ENCODE measurements at regions not wholly inside any gene's neighbourhood (a gene's known extent, or its start where the extent isn't known, plus 50 kb on each side); places are given as distances from the start of the nearest gene placed in this dataset.

GRCh38 chr1:208525417-208525816 is 281.2 kb upstream of the PLXNA2 start:
- no CpG with 5 or more reads among the region's 3 CpGs for WGBS (ENCODE audit: insufficient coverage, insufficient read length)
- DNase-seq (ENCODE audit: low read depth, low spot score), result no peak
- no peaks in the 10 kb centered on the region for H3K36me3 ChIP-seq (ENCODE audit: control insufficient read depth, insufficient read depth, low read length)

GRCh38 chr1:208526613-208527125 is 282.5 kb upstream of the PLXNA2 start:
- no CpG with 5 or more reads among the region's 2 CpGs for WGBS (ENCODE audit: insufficient coverage, insufficient read length)
- H3K4me1 ChIP-seq (ENCODE audit: control insufficient read depth, insufficient read depth, low read length), result no peaks in the 10 kb centered on the region
- H3K27me3 ChIP-seq (ENCODE audit: control insufficient read depth, insufficient read depth, low read length), result no peaks in the 10 kb centered on the region
- no peaks in the 10 kb centered on the region for H3K36me3 ChIP-seq (ENCODE audit: control insufficient read depth, insufficient read depth, low read length)
- no peak overlapping the region for H3K4me3 ChIP-seq (ENCODE audit: low read length)
- no peak overlapping the region for H3K27ac ChIP-seq (ENCODE audit: low read length)
- no peaks in the 10 kb centered on the region for H3K9me3 ChIP-seq (ENCODE audit: control insufficient read depth, insufficient read depth, low read length)
- no peak for DNase-seq (ENCODE audit: low read depth, low spot score)

More at GRCh38 chr1:208525417-208525816, 281.2 kb upstream of the PLXNA2 start:
- H3K4me1 ChIP-seq (ENCODE audit: control insufficient read depth, insufficient read depth, low read length), result no peaks in the 10 kb centered on the region
- H3K27ac ChIP-seq (ENCODE audit: low read length), result no peak overlapping the region
- no peak overlapping the region for H3K4me3 ChIP-seq (ENCODE audit: low read length)
- no peaks in the 10 kb centered on the region for H3K27me3 ChIP-seq (ENCODE audit: control insufficient read depth, insufficient read depth, low read length)
- H3K9me3 ChIP-seq (ENCODE audit: control insufficient read depth, insufficient read depth, low read length), result no peaks in the 10 kb centered on the region

DNA sequence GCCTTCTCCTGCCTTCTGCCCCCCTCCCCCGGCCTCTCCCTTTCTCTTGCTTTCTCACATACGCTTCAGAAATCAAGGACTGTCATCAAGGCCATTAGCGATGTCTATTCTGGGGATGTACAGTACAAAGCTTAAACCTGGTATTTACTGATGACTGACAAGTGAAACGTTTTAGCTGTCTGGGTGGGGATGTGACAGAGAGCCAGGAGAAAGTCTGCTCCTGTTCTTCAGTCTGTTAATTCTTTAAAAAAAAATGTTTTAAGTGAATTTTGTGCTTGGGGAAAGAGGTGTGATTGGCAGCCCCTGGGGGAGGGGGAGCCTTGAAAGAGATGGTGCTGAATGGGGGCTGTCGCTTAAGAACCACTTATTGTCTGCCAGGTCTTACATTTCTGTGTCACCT is 283.0 kb upstream of the PLXNA2 start:
- no peak overlapping the region for H3K27ac ChIP-seq (ENCODE audit: low read length)
- H3K36me3 ChIP-seq (ENCODE audit: control insufficient read depth, insufficient read depth, low read length), result no peaks in the 10 kb centered on the region
- no peak for DNase-seq (ENCODE audit: low read depth, low spot score)
- H3K4me3 ChIP-seq (ENCODE audit: low read length), result no peak overlapping the region
- WGBS (ENCODE audit: insufficient coverage, insufficient read length), result no CpG with 5 or more reads among the region's 5 CpGs
- no peaks in the 10 kb centered on the region for H3K4me1 ChIP-seq (ENCODE audit: control insufficient read depth, insufficient read depth, low read length)
- no peaks in the 10 kb centered on the region for H3K27me3 ChIP-seq (ENCODE audit: control insufficient read depth, insufficient read depth, low read length)
- no peaks in the 10 kb centered on the region for H3K9me3 ChIP-seq (ENCODE audit: control insufficient read depth, insufficient read depth, low read length)

GRCh38 chr1:208528578-208529240 is 284.5 kb upstream of the PLXNA2 start:
- Histone ChIP-seq H3K9me3 (ENCODE audit: control insufficient read depth, insufficient read depth, low read length) (no peaks in the 10 kb centered on the region), H3K4me1 (ENCODE audit: control insufficient read depth, insufficient read depth, low read length) (no peaks in the 10 kb centered on the region), H3K27ac (ENCODE audit: low read length) (no peak overlapping the region), H3K4me3 (ENCODE audit: low read length) (no peak overlapping the region), H3K27me3 (ENCODE audit: control insufficient read depth, insufficient read depth, low read length) (no peaks in the 10 kb centered on the region), H3K36me3 (ENCODE audit: control insufficient read depth, insufficient read depth, low read length) (no peaks in the 10 kb centered on the region)
- no CpG with 5 or more reads among the region's 13 CpGs for WGBS (ENCODE audit: insufficient coverage, insufficient read length)
- no peak for DNase-seq (ENCODE audit: low read depth, low spot score)

DNA sequence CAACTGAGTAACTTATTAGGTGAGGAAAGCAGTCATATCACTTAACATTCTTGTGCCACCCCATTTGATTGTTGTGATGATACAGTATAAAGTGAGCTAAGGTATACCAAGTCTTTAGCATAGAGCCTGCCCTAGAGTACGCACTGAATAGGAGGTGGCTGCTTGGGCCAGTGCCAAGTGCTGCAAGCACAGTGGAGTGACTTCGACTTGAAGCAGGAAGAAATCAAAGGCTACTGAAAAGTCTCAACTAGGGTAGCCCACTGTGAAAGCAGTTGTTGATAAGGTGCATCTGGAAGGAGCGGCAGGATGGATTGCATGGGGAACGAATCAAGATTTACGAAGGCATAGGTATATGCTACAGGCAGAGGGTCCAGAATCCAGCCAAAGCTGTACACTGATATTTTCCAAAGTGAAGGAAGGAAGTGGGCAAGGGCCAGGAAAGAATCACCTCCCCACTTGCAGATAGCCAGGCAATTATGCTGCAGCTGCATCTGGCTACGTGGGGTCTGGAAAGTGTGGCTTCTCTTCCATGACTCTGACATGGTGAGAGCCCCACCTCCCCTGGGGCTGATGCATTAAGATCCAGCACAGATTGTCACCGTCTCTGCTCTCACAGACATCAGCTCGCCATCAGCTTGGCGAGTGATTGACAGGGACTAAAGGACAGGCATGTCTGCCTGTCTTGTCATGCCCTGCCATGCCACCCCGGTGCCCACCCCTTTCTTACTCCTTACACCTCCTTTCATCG is 287.0 kb upstream of the PLXNA2 start:
- no peaks in the 10 kb centered on the region for H3K9me3 ChIP-seq (ENCODE audit: control insufficient read depth, insufficient read depth, low read length)
- no CpG with 5 or more reads among the region's 11 CpGs for WGBS (ENCODE audit: insufficient coverage, insufficient read length)
- H3K27ac ChIP-seq (ENCODE audit: low read length), result no peak overlapping the region
- H3K36me3 ChIP-seq (ENCODE audit: control insufficient read depth, insufficient read depth, low read length), result no peaks in the 10 kb centered on the region
- H3K4me1 ChIP-seq (ENCODE audit: control insufficient read depth, insufficient read depth, low read length), result no peaks in the 10 kb centered on the region
- H3K27me3 ChIP-seq (ENCODE audit: control insufficient read depth, insufficient read depth, low read length), result no peaks in the 10 kb centered on the region
- DNase-seq (ENCODE audit: low read depth, low spot score), result no peak
- H3K4me3 ChIP-seq (ENCODE audit: low read length), result no peak overlapping the region

- no peak overlapping the region for H3K4me3 ChIP-seq (ENCODE audit: low read length)
- no peaks in the 10 kb centered on the region for H3K9me3 ChIP-seq (ENCODE audit: control insufficient read depth, insufficient read depth, low read length)
- H3K4me1 ChIP-seq (ENCODE audit: control insufficient read depth, insufficient read depth, low read length), result no peaks in the 10 kb centered on the region
- no peak for DNase-seq (ENCODE audit: low read depth, low spot score)
- no peaks in the 10 kb centered on the region for H3K36me3 ChIP-seq (ENCODE audit: control insufficient read depth, insufficient read depth, low read length)
- no peak overlapping the region for H3K27ac ChIP-seq (ENCODE audit: low read length)
- H3K27me3 ChIP-seq (ENCODE audit: control insufficient read depth, insufficient read depth, low read length), result no peaks in the 10 kb centered on the region
- no CpG with 5 or more reads among the region's 7 CpGs for WGBS (ENCODE audit: insufficient coverage, insufficient read length)
These were observed 289.8 kb upstream of the PLXNA2 start for GRCh38 chr1:208533746-208534598.

DNA sequence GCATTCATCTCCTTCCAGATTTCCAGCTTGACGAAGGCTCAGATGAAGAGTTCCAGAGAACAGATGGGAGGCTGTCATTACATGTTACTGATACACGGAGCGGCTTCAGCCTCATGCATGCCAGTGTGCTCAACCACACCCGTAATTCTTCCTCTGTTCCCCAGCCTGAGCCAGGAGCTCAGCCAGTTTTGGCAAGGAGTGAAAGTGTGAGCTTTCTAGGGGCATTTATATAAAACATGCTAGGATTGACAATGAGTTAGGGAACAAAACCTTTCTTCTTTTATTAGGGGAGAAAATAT is 290.4 kb upstream of the PLXNA2 start:
- H3K4me1 ChIP-seq (ENCODE audit: control insufficient read depth, insufficient read depth, low read length), result no peaks in the 10 kb centered on the region
- H3K27me3 ChIP-seq (ENCODE audit: control insufficient read depth, insufficient read depth, low read length), result no peaks in the 10 kb centered on the region
- no CpG with 5 or more reads among the region's 4 CpGs for WGBS (ENCODE audit: insufficient coverage, insufficient read length)
- no peak overlapping the region for H3K4me3 ChIP-seq (ENCODE audit: low read length)
- no peaks in the 10 kb centered on the region for H3K9me3 ChIP-seq (ENCODE audit: control insufficient read depth, insufficient read depth, low read length)
- no peaks in the 10 kb centered on the region for H3K36me3 ChIP-seq (ENCODE audit: control insufficient read depth, insufficient read depth, low read length)
- H3K27ac ChIP-seq (ENCODE audit: low read length), result no peak overlapping the region
- DNase-seq (ENCODE audit: low read depth, low spot score), result no peak

DNA sequence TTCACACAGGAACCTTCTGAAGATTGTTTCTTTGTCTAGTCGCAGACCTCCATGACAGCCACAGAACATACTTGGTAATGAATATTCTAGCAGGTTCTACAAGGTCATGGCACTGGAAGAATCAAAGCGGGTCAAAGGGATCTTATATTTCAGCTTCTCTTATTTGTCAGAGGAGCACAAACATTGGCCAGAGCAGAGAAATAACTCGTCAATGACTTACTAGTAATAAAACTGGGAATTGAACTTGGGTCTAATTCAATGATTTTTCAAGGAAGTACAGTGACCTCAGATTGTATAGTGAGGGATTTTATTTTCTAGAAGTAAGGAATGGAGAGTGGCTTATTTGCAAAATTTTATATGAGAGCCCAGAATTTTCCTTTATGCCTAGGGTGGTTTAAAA is 290.8 kb upstream of the PLXNA2 start:
- Histone ChIP-seq H3K4me1 (ENCODE audit: control insufficient read depth, insufficient read depth, low read length) (no peaks in the 10 kb centered on the region), H3K4me3 (ENCODE audit: low read length) (no peak overlapping the region), H3K27ac (ENCODE audit: low read length) (no peak overlapping the region), H3K36me3 (ENCODE audit: control insufficient read depth, insufficient read depth, low read length) (no peaks in the 10 kb centered on the region), H3K27me3 (ENCODE audit: control insufficient read depth, insufficient read depth, low read length) (no peaks in the 10 kb centered on the region), H3K9me3 (ENCODE audit: control insufficient read depth, insufficient read depth, low read length) (no peaks in the 10 kb centered on the region)
- WGBS (ENCODE audit: insufficient coverage, insufficient read length), result no CpG with 5 or more reads among the region's 3 CpGs
- DNase-seq (ENCODE audit: low read depth, low spot score), result no peak

DNA sequence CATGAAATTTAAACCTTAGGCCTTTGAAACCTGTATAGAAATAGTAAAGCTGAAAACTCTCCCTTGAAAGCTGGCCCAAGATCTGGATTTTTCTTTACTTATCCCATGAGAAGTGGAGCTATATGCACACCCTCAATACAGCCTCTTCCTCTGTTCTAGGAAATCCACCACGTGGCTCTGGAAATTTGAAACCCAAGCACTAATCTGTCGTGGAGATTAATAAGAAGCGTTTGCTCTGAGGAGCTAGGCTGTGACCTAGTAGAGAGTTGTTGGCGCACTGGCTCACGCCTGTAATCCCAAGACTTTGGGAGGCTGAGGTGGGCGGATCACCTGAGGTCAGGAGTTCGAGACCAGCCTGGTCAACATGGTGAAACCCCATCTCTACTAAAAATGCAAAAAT is 291.3 kb upstream of the PLXNA2 start:
- Histone ChIP-seq H3K4me3 (ENCODE audit: low read length) (no peak overlapping the region), H3K9me3 (ENCODE audit: control insufficient read depth, insufficient read depth, low read length) (no peaks in the 10 kb centered on the region), H3K36me3 (ENCODE audit: control insufficient read depth, insufficient read depth, low read length) (no peaks in the 10 kb centered on the region), H3K27me3 (ENCODE audit: control insufficient read depth, insufficient read depth, low read length) (no peaks in the 10 kb centered on the region), H3K4me1 (ENCODE audit: control insufficient read depth, insufficient read depth, low read length) (no peaks in the 10 kb centered on the region), H3K27ac (ENCODE audit: low read length) (no peak overlapping the region)
- no CpG with 5 or more reads among the region's 7 CpGs for WGBS (ENCODE audit: insufficient coverage, insufficient read length)
- DNase-seq (ENCODE audit: low read depth, low spot score), result no peak

DNA sequence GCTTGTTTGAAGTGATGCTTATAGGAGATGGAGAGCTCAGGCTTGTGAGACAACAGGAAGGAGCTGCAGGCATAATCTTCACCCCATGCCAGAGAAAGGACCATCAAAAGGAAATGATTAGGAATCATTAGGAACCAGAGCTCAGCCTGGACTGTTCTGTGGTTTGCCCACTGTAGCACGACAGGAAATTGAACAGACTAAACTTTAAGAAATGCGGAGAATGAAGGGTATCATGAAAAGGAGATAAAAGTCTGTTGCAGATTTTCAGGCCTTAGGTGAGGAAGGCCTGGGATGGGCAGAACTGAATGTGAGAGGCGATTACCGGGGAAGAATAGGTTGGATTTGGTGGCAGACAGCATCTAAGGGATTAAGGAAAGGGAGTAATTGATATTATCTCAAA is 292.0 kb upstream of the PLXNA2 start:
- no peak for DNase-seq (ENCODE audit: low read depth, low spot score)
- whole genome bisulfite sequencing (ENCODE audit: insufficient coverage, insufficient read length), result no CpG with 5 or more reads among the region's 4 CpGs

More for the DNA sequence above, 292.0 kb upstream of the PLXNA2 start:
- no peaks in the 10 kb centered on the region for H3K9me3 ChIP-seq (ENCODE audit: control insufficient read depth, insufficient read depth, low read length)
- no peaks in the 10 kb centered on the region for H3K36me3 ChIP-seq (ENCODE audit: control insufficient read depth, insufficient read depth, low read length)
- H3K27me3 ChIP-seq (ENCODE audit: control insufficient read depth, insufficient read depth, low read length), result no peaks in the 10 kb centered on the region
- no peak overlapping the region for H3K4me3 ChIP-seq (ENCODE audit: low read length)
- H3K4me1 ChIP-seq (ENCODE audit: control insufficient read depth, insufficient read depth, low read length), result no peaks in the 10 kb centered on the region
- no peak overlapping the region for H3K27ac ChIP-seq (ENCODE audit: low read length)
